Upper lobe of right lung (tissue), 1 donor: ENCODE measurements at regions not wholly inside any gene's neighbourhood (a gene's known extent, or its start where the extent isn't known, plus 50 kb on each side); places are given as distances from the start of the nearest gene placed in this dataset.

ENCODE experiments used
- ATAC-seq: fragments of 200-7000 bp; cut with Tn5 transposase; one replicate; pipeline ENCODE4 v1.9.1; 2020; ENCODE audit warnings: mild to moderate bottlenecking, moderate library complexity
- DNase-seq: peaks from one replicate; pipeline ENCODE4 v3.0.0-alpha.2; 2020
- H3K27ac ChIP-seq: fragments of 200-600 bp; one replicate; pipeline ENCODE4 v1.8.0; 2022
- H3K27me3 ChIP-seq: fragments of 200-600 bp; one replicate; pipeline ENCODE4 v1.8.0; 2022; ENCODE audit warnings: mild to moderate bottlenecking
- H3K36me3 ChIP-seq: fragments of 200-600 bp; one replicate; pipeline ENCODE4 v1.8.0; 2022
- H3K4me1 ChIP-seq: fragments of 200-600 bp; one replicate; pipeline ENCODE4 v1.8.0; 2022
- H3K4me3 ChIP-seq: fragments of 200-600 bp; one replicate; pipeline ENCODE4 v1.8.0; 2022; ENCODE audit warnings: mild to moderate bottlenecking
- H3K9me3 ChIP-seq: fragments of 200-600 bp; one replicate; pipeline ENCODE4 v1.8.0; 2022
- intact Hi-C: fragments of 100-400 bp; cut with DNase I; formaldehyde crosslinking; loops from one replicate; pipeline ENCODE4 v1.11.0; 2022
- TF ChIP-seq, protein P1 (sequence below): fragments of 200-600 bp; IDR thresholded peaks from one replicate; pipeline ENCODE4 v1.8.0; 2022; ENCODE audit warnings: antibody characterized with exemption
- donor health status: DM: no; HTN: yes; CAD: no; lungs with severe emphysema.

- Histone ChIP-seq H3K4me3 (no peak overlapping the region), H3K36me3 (no peaks in the 10 kb centered on the region), H3K4me1 (peaks cover 6% of the 10 kb centered on the region), H3K9me3 (no peaks in the 10 kb centered on the region), H3K27ac (no peak overlapping the region), H3K27me3 (no peaks in the 10 kb centered on the region)
- ATAC-seq (no peak), DNase-seq (no peak)
- intact Hi-C loops: no loop called here
- TF ChIP-seq, protein P1, sequence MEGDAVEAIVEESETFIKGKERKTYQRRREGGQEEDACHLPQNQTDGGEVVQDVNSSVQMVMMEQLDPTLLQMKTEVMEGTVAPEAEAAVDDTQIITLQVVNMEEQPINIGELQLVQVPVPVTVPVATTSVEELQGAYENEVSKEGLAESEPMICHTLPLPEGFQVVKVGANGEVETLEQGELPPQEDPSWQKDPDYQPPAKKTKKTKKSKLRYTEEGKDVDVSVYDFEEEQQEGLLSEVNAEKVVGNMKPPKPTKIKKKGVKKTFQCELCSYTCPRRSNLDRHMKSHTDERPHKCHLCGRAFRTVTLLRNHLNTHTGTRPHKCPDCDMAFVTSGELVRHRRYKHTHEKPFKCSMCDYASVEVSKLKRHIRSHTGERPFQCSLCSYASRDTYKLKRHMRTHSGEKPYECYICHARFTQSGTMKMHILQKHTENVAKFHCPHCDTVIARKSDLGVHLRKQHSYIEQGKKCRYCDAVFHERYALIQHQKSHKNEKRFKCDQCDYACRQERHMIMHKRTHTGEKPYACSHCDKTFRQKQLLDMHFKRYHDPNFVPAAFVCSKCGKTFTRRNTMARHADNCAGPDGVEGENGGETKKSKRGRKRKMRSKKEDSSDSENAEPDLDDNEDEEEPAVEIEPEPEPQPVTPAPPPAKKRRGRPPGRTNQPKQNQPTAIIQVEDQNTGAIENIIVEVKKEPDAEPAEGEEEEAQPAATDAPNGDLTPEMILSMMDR: no peak
These were observed 184.8 kb upstream of the PDE3A start for GRCh38 chr12:20183563-20183962.

GRCh38 chr12:20184514-20184913 is 183.8 kb upstream of the PDE3A start:
- no peak overlapping the region for H3K27ac ChIP-seq
- no peaks in the 10 kb centered on the region for H3K36me3 ChIP-seq
- peaks cover 6% of the 10 kb centered on the region for H3K4me1 ChIP-seq
- intact Hi-C loops: no loop called here
- ATAC-seq (no peak), DNase-seq (no peak)
- TF ChIP-seq, protein P1: no peak
- no peaks in the 10 kb centered on the region for H3K27me3 ChIP-seq
- H3K4me3 ChIP-seq: no peak overlapping the region
- no peaks in the 10 kb centered on the region for H3K9me3 ChIP-seq

DNA sequence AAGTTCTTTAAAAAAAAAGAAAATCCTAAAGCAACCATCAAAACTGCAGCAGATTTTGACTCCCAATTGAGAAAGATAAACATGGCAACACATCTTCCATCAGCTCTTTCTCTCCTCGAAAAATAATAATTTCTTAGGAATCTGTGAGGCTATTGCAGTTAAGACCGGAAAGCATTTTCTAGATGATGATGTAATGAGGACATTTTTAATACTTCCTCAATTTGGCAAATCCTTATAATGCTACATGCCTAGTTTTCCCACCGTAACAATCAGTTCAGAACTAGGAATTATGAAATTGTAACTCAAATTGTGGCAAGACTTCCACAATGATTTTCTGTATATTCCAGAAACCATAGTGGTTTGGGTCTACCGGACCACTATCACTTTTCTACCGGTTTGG is 180.9 kb upstream of the PDE3A start:
- intact Hi-C loops: no loop called here
- no peak overlapping the region for H3K4me3 ChIP-seq
- H3K4me1 ChIP-seq: peaks cover 6% of the 10 kb centered on the region
- H3K27ac ChIP-seq: no peak overlapping the region
- ATAC-seq: no peak
- no peak for DNase-seq
- H3K27me3 ChIP-seq: no peaks in the 10 kb centered on the region
- H3K36me3 ChIP-seq: no peaks in the 10 kb centered on the region
- TF ChIP-seq, protein P1: no peak
- H3K9me3 ChIP-seq: no peaks in the 10 kb centered on the region

- TF ChIP-seq, protein P1: no peak
- peak; percentile 74 for ATAC-seq
- intact Hi-C loops: no loop called here
- DNase-seq: no peak
- H3K27me3 ChIP-seq: no peaks in the 10 kb centered on the region
- H3K4me3 ChIP-seq: no peak overlapping the region
- H3K9me3 ChIP-seq: no peaks in the 10 kb centered on the region
- H3K4me1 ChIP-seq: peaks cover 6% of the 10 kb centered on the region
- no peaks in the 10 kb centered on the region for H3K36me3 ChIP-seq
- H3K27ac ChIP-seq: no peak overlapping the region
These were observed 179.2 kb upstream of the PDE3A start for GRCh38 chr12:20188930-20189653.

GRCh38 chr12:20189767-20190166 is 178.6 kb upstream of the PDE3A start:
- Histone ChIP-seq H3K9me3 (no peaks in the 10 kb centered on the region), H3K27ac (no peak overlapping the region), H3K27me3 (no peaks in the 10 kb centered on the region), H3K4me1 (peaks cover 6% of the 10 kb centered on the region), H3K36me3 (no peaks in the 10 kb centered on the region), H3K4me3 (no peak overlapping the region)
- intact Hi-C loops: no loop called here
- ATAC-seq: no peak
- TF ChIP-seq, protein P1: no peak
- DNase-seq: no peak

DNA sequence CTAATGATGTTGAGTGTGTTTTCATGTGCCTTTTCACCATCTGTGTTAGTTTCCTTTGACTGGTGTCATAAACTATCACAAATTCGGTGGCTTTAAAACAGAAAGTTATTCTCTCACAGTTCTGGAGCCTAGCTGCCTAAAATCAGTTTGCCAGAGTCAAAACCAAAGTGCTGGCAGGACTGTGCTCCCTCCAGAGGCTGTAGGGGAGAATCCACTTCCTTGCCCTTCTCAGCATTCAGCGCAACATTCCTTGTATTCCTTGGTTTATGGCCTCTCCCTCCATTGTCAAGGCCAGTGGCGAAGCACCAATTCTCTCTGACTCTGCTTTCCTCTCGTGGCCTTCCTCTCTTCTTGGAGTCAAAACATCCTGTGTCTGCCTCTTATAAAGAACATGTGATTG is 174.2 kb upstream of the PDE3A start:
- no peak for ATAC-seq
- intact Hi-C loops: no loop called here
- H3K36me3 ChIP-seq: no peaks in the 10 kb centered on the region
- no peaks in the 10 kb centered on the region for H3K9me3 ChIP-seq
- H3K4me1 ChIP-seq: no peaks in the 10 kb centered on the region
- no peaks in the 10 kb centered on the region for H3K27me3 ChIP-seq
- TF ChIP-seq, protein P1: peak; percentile 20
- no peak for DNase-seq
- H3K4me3 ChIP-seq: no peak overlapping the region
- no peak overlapping the region for H3K27ac ChIP-seq
